ENCODE measurements at regions not wholly inside any gene's neighbourhood (a gene's known extent, or its start where the extent isn't known, plus 50 kb on each side); places are given as distances from the start of the nearest gene placed in this dataset.

DNA sequence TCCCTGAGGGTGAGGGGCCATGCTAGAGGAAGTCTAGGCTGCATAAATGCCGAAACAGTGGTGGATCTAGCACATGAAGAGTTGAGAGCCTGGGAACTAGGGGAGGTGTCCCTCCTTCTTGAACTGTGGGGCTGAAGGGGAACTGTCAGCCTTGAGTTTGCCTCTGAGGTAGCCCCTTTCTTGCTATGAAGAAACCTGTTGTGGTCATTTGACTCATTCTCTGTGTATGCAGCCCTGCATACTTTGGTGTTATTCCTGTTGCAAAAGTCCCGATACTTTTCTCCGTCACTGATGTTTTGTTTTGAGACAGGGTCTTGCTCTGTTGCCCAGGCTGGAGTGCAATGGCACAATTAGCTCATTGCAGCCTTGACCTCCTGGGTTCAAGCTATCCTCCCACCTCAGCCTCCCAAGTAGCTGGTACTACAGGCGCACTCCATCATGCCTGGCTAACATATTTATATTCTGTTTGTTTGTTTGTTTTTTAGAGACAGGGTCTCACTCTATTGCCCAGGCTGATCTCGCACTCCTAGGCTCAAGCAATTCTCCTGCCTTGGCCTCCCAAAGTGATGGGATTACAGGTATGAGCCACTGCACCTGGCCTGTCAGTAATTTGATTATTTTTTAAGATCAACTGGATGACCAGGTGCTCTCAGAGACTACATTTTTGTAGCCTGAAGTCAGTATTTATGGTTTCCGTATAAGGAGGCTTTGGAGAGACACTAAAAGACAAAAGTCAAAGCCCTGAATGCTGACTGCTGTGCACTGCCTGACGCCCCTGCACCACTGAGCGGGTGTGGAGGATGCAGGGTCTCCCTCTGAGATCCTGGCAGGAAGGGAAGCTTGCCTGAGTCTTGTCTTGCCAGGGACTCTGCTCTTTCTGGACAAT, 86.2 kb upstream of the KCNK12 start:
- Mint-ChIP-seq H3K27me3 (peaks cover 3 to 4% of the 10 kb centered on the region in 2 donors), H3K36me3 (no peaks in the 10 kb centered on the region), H3K27ac (no peak overlapping the region), H3K4me3 (no peak overlapping the region), H3K4me1 (no peaks in the 10 kb centered on the region), H3K9me3 (no peaks in the 10 kb centered on the region)
- Histone ChIP-seq H3K36me3 (ENCODE audit: insufficient read depth, low read length) (no peaks in the 10 kb centered on the region), H3K4me3 (ENCODE audit: low read length in 2 of 2) (no peak overlapping the region), H3K9me3 (ENCODE audit: control insufficient read depth in 1 of 2, low read length in 2 of 2) (no peaks in the 10 kb centered on the region), H3K27me3 (ENCODE audit: insufficient read depth, low read length) (no peaks in the 10 kb centered on the region), H3K27ac (ENCODE audit: low read depth, low read length) (no peak overlapping the region), H3K4me1 (ENCODE audit: insufficient read depth, low read length) (no peaks in the 10 kb centered on the region)
- ChIA-PET CTCF (ENCODE audit: partially characterized antibody) (no interaction called here), POLR2A (ENCODE audit: partially characterized antibody) (no interaction called here)
- DNase-seq = no peak
- intact Hi-C loops (cut with micrococcal nuclease) = no loop called here

DNA sequence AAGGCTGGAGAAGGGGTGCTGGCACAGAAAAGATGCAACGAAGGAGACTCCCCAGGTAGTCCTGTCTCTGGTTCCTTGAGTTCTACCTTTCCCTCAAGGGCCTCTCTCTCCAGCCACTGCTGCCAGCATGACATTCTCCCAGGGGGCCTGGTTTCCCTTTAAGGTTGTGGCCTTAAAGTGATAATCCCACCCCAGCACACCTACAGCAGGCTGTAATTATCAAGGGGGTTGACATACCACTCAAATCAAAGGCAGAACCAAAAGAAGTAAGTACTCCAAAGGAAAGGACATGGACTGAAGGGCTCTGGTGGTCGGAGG, 84.7 kb upstream of the KCNK12 start:
- H3K4me3 Mint-ChIP-seq = no peak overlapping the region
- H3K36me3 Mint-ChIP-seq = no peaks in the 10 kb centered on the region
- intact Hi-C loops (cut with micrococcal nuclease) = no loop called here
- ChIA-PET POLR2A (ENCODE audit: partially characterized antibody) (no interaction called here), CTCF (ENCODE audit: partially characterized antibody) (no interaction called here)
- H3K9me3 Mint-ChIP-seq = no peaks in the 10 kb centered on the region
- no peaks in the 10 kb centered on the region for H3K4me1 Mint-ChIP-seq
- Histone ChIP-seq H3K4me3 (ENCODE audit: low read length in 2 of 2) (no peak overlapping the region), H3K27me3 (ENCODE audit: insufficient read depth, low read length) (no peaks in the 10 kb centered on the region), H3K36me3 (ENCODE audit: insufficient read depth, low read length) (no peaks in the 10 kb centered on the region), H3K27ac (ENCODE audit: low read depth, low read length) (no peak overlapping the region), H3K9me3 (ENCODE audit: control insufficient read depth in 1 of 2, low read length in 2 of 2) (no peaks in the 10 kb centered on the region), H3K4me1 (ENCODE audit: insufficient read depth, low read length) (no peaks in the 10 kb centered on the region)
- DNase-seq = no peak
- H3K27me3 Mint-ChIP-seq = peaks cover 5 to 6% of the 10 kb centered on the region in 2 donors
- no peak overlapping the region for H3K27ac Mint-ChIP-seq

DNA sequence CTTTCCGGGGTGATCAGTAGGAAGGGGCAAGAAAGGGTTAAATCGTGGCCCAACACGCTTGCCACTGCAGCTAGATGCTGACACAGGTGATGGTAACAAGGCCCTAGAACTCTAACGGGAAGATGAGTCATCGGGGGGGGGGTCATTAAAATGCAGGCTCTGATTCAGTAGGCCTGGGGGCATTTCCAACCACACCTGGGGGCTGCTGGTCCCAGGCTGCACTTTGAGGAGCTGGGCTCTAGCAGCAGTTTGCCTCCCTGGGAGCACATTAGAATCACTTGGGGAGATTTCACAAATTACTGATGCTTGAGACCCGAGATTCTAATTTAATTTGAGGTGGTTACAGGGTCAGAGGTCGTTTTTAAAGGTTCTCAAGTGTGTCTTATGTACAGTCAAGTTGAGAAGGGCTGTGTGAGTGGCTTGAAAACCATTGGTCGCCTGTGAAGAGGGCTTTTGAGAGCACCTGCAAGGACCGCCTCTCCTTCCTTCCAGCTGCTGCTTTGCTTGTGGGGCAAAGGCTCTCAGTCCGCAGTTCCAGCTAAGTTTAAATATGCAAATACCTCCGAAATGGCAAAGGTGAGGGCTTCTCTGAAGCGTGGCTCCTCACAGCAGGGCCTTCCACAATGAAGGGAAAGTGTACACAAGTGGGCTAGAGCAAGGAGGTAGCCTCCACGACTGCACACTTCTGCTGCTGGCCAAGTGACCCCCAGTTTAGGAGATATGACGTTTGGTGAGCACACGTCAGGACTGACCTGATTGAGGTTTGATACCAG, 84.2 kb upstream of the KCNK12 start:
- no peaks in the 10 kb centered on the region for H3K9me3 ChIP-seq (ENCODE audit: control insufficient read depth in 1 of 2, low read length in 2 of 2)
- no peaks in the 10 kb centered on the region for H3K9me3 Mint-ChIP-seq
- H3K27ac ChIP-seq (ENCODE audit: low read depth, low read length) = no peak overlapping the region
- intact Hi-C loops (cut with micrococcal nuclease) = no loop called here
- H3K36me3 Mint-ChIP-seq = no peaks in the 10 kb centered on the region
- no peaks in the 10 kb centered on the region for H3K4me1 ChIP-seq (ENCODE audit: insufficient read depth, low read length)
- ChIA-PET POLR2A (ENCODE audit: partially characterized antibody) (no interaction called here), CTCF (ENCODE audit: partially characterized antibody) (no interaction called here)
- H3K36me3 ChIP-seq (ENCODE audit: insufficient read depth, low read length) = no peaks in the 10 kb centered on the region
- no peak overlapping the region for H3K4me3 ChIP-seq (ENCODE audit: low read length in 2 of 2)
- H3K4me3 Mint-ChIP-seq = no peak overlapping the region
- H3K27me3 Mint-ChIP-seq = peaks cover 5 to 6% of the 10 kb centered on the region in 2 donors
- H3K4me1 Mint-ChIP-seq = no peaks in the 10 kb centered on the region
- H3K27ac Mint-ChIP-seq = peak overlapping the region in 1 of 7 donors; percentile 9
- DNase-seq = no peak
- H3K27me3 ChIP-seq (ENCODE audit: insufficient read depth, low read length) = no peaks in the 10 kb centered on the region

DNA sequence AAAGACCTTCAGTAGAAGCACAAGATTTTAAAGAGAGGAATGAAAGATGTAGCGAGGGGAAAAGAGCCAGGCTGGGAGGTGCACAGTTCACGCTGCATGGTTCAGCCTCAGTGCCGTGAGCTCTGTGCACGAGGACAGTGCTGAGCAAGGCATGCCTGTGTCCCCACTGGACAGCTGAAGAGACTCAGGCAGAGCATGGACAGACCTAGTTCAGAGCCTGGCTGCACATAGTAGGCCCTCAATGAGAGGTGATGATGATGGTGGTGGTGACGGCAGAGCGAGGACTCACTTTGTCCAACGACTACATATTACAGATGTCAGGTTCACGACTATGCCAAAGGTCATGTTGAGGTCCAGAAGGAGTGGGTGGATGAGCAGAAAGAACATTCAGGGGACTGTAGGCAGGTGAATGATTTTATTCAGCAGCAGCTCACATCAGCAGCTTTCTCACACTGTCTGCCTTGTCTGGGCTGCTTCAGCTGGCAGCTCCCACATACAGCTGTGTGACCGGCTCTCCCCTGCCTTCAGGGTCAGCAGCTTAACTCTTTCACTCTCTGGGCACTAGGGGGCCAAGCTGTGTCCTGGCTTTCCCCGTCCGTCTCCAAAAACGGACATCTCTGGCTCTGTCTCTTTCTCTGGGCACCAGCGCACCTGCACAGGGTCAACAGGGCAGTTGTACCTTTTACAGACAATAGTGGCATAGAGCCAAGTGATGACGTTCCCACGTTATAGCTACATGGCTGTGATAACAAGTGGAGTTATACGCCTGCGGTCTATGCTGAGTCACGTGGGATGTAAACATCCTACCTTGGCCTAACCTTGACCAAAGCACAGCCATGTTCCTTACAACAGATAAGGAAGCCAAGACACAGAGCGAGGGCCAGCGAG, 83.4 kb upstream of the KCNK12 start:
- Mint-ChIP-seq H3K27me3 (peaks cover 3 to 4% of the 10 kb centered on the region in 2 donors), H3K36me3 (no peaks in the 10 kb centered on the region), H3K27ac (no peak overlapping the region), H3K9me3 (peaks cover 0 to 3% (median 0%) of the 10 kb centered on the region in 8 donors), H3K4me3 (no peak overlapping the region), H3K4me1 (no peaks in the 10 kb centered on the region)
- intact Hi-C loops (cut with micrococcal nuclease) = no loop called here
- Histone ChIP-seq H3K27me3 (ENCODE audit: insufficient read depth, low read length) (no peaks in the 10 kb centered on the region), H3K27ac (ENCODE audit: low read depth, low read length) (no peak overlapping the region), H3K4me1 (ENCODE audit: insufficient read depth, low read length) (no peaks in the 10 kb centered on the region), H3K9me3 (ENCODE audit: control insufficient read depth in 1 of 2, low read length in 2 of 2) (no peaks in the 10 kb centered on the region), H3K4me3 (ENCODE audit: low read length in 2 of 2) (no peak overlapping the region), H3K36me3 (ENCODE audit: insufficient read depth, low read length) (no peaks in the 10 kb centered on the region)
- ChIA-PET CTCF (ENCODE audit: partially characterized antibody) (no interaction called here), POLR2A (ENCODE audit: partially characterized antibody) (no interaction called here)
- no peak for DNase-seq

DNA sequence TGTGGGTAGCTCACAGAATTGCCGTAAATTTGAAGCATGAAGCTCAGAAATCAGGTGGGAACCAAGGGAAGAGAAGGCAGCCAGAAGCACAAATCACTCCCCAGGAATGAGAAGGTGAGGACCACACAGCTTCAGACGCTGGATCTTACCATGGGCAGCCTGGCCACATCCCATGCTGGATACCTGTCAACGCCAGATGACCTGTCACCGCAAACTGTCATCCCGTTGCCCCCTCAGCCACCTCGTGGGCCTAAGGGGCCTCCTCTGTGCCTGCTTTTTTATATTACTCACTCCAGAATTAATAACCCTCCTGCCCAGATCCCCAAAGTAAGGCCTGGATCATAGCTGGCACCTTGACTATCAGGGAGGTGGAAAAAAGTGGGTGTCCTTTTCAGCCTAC, 82.3 kb upstream of the KCNK12 start:
- H3K4me1 Mint-ChIP-seq = no peaks in the 10 kb centered on the region
- no peaks in the 10 kb centered on the region for H3K9me3 ChIP-seq (ENCODE audit: control insufficient read depth in 1 of 2, low read length in 2 of 2)
- H3K27ac Mint-ChIP-seq = no peak overlapping the region
- H3K4me3 ChIP-seq (ENCODE audit: low read length in 2 of 2) = no peak overlapping the region
- H3K4me3 Mint-ChIP-seq = no peak overlapping the region
- H3K9me3 Mint-ChIP-seq = peaks cover 0 to 3% (median 0%) of the 10 kb centered on the region in 8 donors
- ChIA-PET POLR2A (ENCODE audit: partially characterized antibody) (no interaction called here), CTCF (ENCODE audit: partially characterized antibody) (no interaction called here)
- no peaks in the 10 kb centered on the region for H3K4me1 ChIP-seq (ENCODE audit: insufficient read depth, low read length)
- H3K27me3 ChIP-seq (ENCODE audit: insufficient read depth, low read length) = no peaks in the 10 kb centered on the region
- intact Hi-C loops (cut with micrococcal nuclease) = no loop called here
- peaks cover 3 to 4% of the 10 kb centered on the region in 2 donors for H3K27me3 Mint-ChIP-seq
- no peaks in the 10 kb centered on the region for H3K36me3 Mint-ChIP-seq
- no peak overlapping the region for H3K27ac ChIP-seq (ENCODE audit: low read depth, low read length)
- H3K36me3 ChIP-seq (ENCODE audit: insufficient read depth, low read length) = no peaks in the 10 kb centered on the region
- no peak for DNase-seq

DNA sequence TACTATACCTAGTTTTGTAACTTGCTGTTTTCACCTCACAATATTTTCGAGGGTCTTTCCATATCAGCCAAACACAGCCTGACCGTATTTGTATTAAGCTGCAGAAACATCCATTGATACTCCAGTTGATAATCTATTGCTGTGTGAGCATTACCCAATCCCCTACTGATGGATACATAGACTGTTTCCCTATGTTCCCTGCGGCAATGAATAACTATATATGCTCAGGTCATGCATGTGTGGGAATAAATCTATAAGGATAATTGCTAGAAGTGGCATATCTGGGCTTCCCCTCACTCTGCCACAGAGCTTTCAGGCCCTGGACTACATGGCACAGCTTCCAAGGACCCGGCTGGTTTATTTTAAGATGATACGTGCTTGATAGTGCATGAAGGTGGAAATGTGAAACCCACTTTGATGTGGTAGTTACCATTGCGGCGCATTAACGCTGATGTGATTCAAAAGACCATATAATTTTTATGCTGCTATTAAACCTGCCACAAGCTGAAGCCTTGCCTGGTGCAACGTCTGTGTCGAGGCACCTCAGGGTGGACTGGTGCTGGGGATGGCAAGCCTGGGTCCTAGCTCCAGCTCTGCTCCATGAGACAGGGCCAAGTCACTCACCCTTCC, 81.4 kb upstream of the KCNK12 start:
- no peaks in the 10 kb centered on the region for H3K4me1 Mint-ChIP-seq
- ChIA-PET POLR2A (ENCODE audit: partially characterized antibody) (no interaction called here), CTCF (ENCODE audit: partially characterized antibody) (no interaction called here)
- intact Hi-C loops (cut with micrococcal nuclease) = no loop called here
- no peak overlapping the region for H3K27ac Mint-ChIP-seq
- H3K36me3 ChIP-seq (ENCODE audit: insufficient read depth, low read length) = no peaks in the 10 kb centered on the region
- no peaks in the 10 kb centered on the region for H3K36me3 Mint-ChIP-seq
- H3K4me3 Mint-ChIP-seq = no peak overlapping the region
- H3K4me3 ChIP-seq (ENCODE audit: low read length in 2 of 2) = no peak overlapping the region
- H3K27me3 ChIP-seq (ENCODE audit: insufficient read depth, low read length) = no peaks in the 10 kb centered on the region
- no peak for DNase-seq
- H3K4me1 ChIP-seq (ENCODE audit: insufficient read depth, low read length) = no peaks in the 10 kb centered on the region
- peaks cover 3 to 5% of the 10 kb centered on the region in 2 donors for H3K27me3 Mint-ChIP-seq
- H3K9me3 ChIP-seq (ENCODE audit: control insufficient read depth in 1 of 2, low read length in 2 of 2) = no peaks in the 10 kb centered on the region
- no peak overlapping the region for H3K27ac ChIP-seq (ENCODE audit: low read depth, low read length)
- H3K9me3 Mint-ChIP-seq = peaks cover 0 to 3% (median 0%) of the 10 kb centered on the region in 8 donors

DNA sequence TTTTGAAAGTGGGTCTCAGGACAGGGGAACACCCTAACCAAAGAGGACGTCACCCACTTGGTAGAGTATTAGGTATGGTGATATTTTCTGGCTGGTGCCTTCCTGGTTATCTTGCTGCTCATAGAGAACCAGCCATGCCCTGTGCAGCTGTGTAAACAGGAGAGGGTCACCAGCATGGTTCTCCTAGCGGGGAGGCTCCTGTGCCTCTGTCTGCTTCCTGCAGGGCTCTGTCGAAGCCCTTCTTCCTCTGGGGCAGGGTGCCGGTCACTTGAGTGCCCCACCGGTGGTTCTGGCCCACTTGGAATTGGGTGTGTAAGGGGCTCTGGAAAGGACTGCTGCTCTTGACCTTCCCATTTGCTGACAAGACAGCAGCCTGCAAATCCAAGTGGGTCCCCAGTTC, 80.5 kb upstream of the KCNK12 start:
- H3K36me3 Mint-ChIP-seq = no peaks in the 10 kb centered on the region
- no peaks in the 10 kb centered on the region for H3K27me3 ChIP-seq (ENCODE audit: insufficient read depth, low read length)
- no peak overlapping the region for H3K27ac ChIP-seq (ENCODE audit: low read depth, low read length)
- H3K36me3 ChIP-seq (ENCODE audit: insufficient read depth, low read length) = no peaks in the 10 kb centered on the region
- H3K9me3 Mint-ChIP-seq = peaks cover 0 to 3% (median 0%) of the 10 kb centered on the region in 8 donors
- no peaks in the 10 kb centered on the region for H3K4me1 Mint-ChIP-seq
- no peak for DNase-seq
- H3K4me3 ChIP-seq (ENCODE audit: low read length in 2 of 2) = no peak overlapping the region
- no peak overlapping the region for H3K4me3 Mint-ChIP-seq
- ChIA-PET CTCF (ENCODE audit: partially characterized antibody) (no interaction called here), POLR2A (ENCODE audit: partially characterized antibody) (no interaction called here)
- H3K27me3 Mint-ChIP-seq = peaks cover 3 to 5% of the 10 kb centered on the region in 2 donors
- intact Hi-C loops (cut with micrococcal nuclease) = no loop called here
- H3K27ac Mint-ChIP-seq = no peak overlapping the region
- no peaks in the 10 kb centered on the region for H3K4me1 ChIP-seq (ENCODE audit: insufficient read depth, low read length)
- H3K9me3 ChIP-seq (ENCODE audit: control insufficient read depth in 1 of 2, low read length in 2 of 2) = no peaks in the 10 kb centered on the region
